Neural progenitor cell (in vitro differentiated cells): ENCODE measurements at regions not wholly inside any gene's neighbourhood (a gene's known extent, or its start where the extent isn't known, plus 50 kb on each side); places are given as distances from the start of the nearest gene placed in this dataset.

Experiments used
- EZH2 ChIP-seq: fragments of 200-600 bp; sonication (generic); IDR thresholded peaks from 2 replicates; pipeline ENCODE4 v1.6.1; 2017; ENCODE audit warnings: antibody characterized with exemption, mild to moderate bottlenecking, moderate library complexity
- EZH2phosphoT487 ChIP-seq: fragments of 200-600 bp; sonication (generic); IDR thresholded peaks from 2 replicates; pipeline ENCODE4 v1.6.1; 2017; ENCODE audit warnings: antibody characterized with exemption
- TF ChIP-seq, protein P1 (sequence below): fragments of 200-600 bp; sonication (generic); IDR thresholded peaks from 2 replicates; pipeline ENCODE4 v1.5.1; 2017; ENCODE audit warnings: antibody characterized with exemption, mild to moderate bottlenecking

DNA sequence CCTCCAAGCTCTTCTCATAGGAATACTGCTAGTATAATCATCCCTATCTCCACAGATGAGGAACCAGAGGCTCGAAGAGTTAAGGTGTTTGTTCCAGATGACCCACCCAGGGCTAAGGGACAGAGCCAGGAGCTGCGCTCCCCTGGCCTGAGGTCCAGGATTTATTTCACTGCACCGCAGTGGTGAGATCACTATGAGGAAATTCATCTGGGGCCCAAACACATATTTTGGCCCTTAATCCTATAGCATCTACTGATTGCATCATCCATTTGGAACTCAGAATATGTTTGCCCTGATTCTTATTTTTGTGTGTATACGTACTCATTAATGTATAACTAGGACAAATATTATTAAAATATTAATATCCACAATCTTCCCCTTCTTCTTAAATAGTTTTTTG, 100.1 kb upstream of the RBPJ start:
- TF ChIP-seq, protein P1, sequence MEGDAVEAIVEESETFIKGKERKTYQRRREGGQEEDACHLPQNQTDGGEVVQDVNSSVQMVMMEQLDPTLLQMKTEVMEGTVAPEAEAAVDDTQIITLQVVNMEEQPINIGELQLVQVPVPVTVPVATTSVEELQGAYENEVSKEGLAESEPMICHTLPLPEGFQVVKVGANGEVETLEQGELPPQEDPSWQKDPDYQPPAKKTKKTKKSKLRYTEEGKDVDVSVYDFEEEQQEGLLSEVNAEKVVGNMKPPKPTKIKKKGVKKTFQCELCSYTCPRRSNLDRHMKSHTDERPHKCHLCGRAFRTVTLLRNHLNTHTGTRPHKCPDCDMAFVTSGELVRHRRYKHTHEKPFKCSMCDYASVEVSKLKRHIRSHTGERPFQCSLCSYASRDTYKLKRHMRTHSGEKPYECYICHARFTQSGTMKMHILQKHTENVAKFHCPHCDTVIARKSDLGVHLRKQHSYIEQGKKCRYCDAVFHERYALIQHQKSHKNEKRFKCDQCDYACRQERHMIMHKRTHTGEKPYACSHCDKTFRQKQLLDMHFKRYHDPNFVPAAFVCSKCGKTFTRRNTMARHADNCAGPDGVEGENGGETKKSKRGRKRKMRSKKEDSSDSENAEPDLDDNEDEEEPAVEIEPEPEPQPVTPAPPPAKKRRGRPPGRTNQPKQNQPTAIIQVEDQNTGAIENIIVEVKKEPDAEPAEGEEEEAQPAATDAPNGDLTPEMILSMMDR, result no peak
- TF ChIP-seq EZH2 (no peak), EZH2phosphoT487 (no peak)
